Suprapubic skin (tissue), 4 donors: ENCODE measurements at regions not wholly inside any gene's neighbourhood (a gene's known extent, or its start where the extent isn't known, plus 50 kb on each side); places are given as distances from the start of the nearest gene placed in this dataset.

Source experiments
- DNase-seq, 2 donors: peaks; one replicate each; pipeline ENCODE4 v3.0.0-alpha.2; 2019; ENCODE audit warnings: low spot score in 2 of 2
- H3K27ac ChIP-seq: fragments of 200-600 bp; sonication (generic); one replicate; pipeline ENCODE4 v1.5.1; 2019
- H3K27me3 ChIP-seq: fragments of 200-600 bp; sonication (generic); one replicate; pipeline ENCODE4 v1.5.1; 2019
- H3K36me3 ChIP-seq: fragments of 200-600 bp; sonication (generic); one replicate; pipeline ENCODE4 v1.5.1; 2019
- H3K4me1 ChIP-seq: fragments of 200-600 bp; sonication (generic); one replicate; pipeline ENCODE4 v1.5.1; 2019
- H3K4me3 ChIP-seq: fragments of 200-600 bp; sonication (generic); one replicate; pipeline ENCODE4 v1.5.1; 2019; ENCODE audit warnings: mild to moderate bottlenecking
- H3K9me3 ChIP-seq: fragments of 200-600 bp; sonication (generic); one replicate; pipeline ENCODE4 v1.5.1; 2019
- EP300 ChIP-seq: sonication (generic); formaldehyde crosslinking; IDR thresholded peaks from one replicate; pipeline ENCODE4 v1.6.1; 2017; ENCODE audit warnings: antibody characterized with exemption
- POLR2A ChIP-seq, 2 donors: fragments of 450-650 bp; IDR thresholded peaks; one replicate each; pipeline ENCODE4 v1.6.1; 2017; ENCODE audit warnings: antibody characterized with exemption in 2 of 2, mild to moderate bottlenecking in 2 of 2, moderate library complexity in 2 of 2
- POLR2AphosphoS5 ChIP-seq, 3 donors: sonication (generic); formaldehyde crosslinking; IDR thresholded peaks; one replicate each; pipeline ENCODE4 v1.6.1; 2017; ENCODE audit warnings: antibody characterized with exemption in 3 of 3
- WGBS: methylation state at CpG from one replicate; pipeline ENCODE4 v1.1.5; 2018; 5-methylcytosine and 5-hydroxymethylcytosine counted together
- TF ChIP-seq, protein P1 (sequence below), 2 donors: fragments of 200-600 bp in 1 of 2; fragments of 450-650 bp in 1 of 2; sonication (generic) in 1 of 2; IDR thresholded peaks; one replicate each; pipeline ENCODE4 v1.5.1; 2016 to 2019; ENCODE audit warnings: antibody characterized with exemption in 2 of 2, mild to moderate bottlenecking in 1 of 2, moderate library complexity in 1 of 2

- H3K4me1 ChIP-seq: no peaks in the 10 kb centered on the region
- TF ChIP-seq POLR2A (IDR thresholded peaks at IDR 0.05): no peak
- no peak for TF ChIP-seq POLR2AphosphoS5 (IDR thresholded peaks at IDR 0.05)
- TF ChIP-seq, protein P1, sequence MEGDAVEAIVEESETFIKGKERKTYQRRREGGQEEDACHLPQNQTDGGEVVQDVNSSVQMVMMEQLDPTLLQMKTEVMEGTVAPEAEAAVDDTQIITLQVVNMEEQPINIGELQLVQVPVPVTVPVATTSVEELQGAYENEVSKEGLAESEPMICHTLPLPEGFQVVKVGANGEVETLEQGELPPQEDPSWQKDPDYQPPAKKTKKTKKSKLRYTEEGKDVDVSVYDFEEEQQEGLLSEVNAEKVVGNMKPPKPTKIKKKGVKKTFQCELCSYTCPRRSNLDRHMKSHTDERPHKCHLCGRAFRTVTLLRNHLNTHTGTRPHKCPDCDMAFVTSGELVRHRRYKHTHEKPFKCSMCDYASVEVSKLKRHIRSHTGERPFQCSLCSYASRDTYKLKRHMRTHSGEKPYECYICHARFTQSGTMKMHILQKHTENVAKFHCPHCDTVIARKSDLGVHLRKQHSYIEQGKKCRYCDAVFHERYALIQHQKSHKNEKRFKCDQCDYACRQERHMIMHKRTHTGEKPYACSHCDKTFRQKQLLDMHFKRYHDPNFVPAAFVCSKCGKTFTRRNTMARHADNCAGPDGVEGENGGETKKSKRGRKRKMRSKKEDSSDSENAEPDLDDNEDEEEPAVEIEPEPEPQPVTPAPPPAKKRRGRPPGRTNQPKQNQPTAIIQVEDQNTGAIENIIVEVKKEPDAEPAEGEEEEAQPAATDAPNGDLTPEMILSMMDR (IDR thresholded peaks at IDR 0.05): no peak
- TF ChIP-seq EP300: no peak
- no peak for DNase-seq
- H3K36me3 ChIP-seq: no peaks in the 10 kb centered on the region
- WGBS: 81% methylated on average over 3 of the region's 3 CpGs
- no peak overlapping the region for H3K4me3 ChIP-seq
- H3K27me3 ChIP-seq: no peaks in the 10 kb centered on the region
- no peak overlapping the region for H3K27ac ChIP-seq
- no peaks in the 10 kb centered on the region for H3K9me3 ChIP-seq
Measured at GRCh38 chr1:218694085-218694484, 348.9 kb downstream of the TGFB2 start.

GRCh38 chr1:218694636-218695035 is 349.5 kb downstream of the TGFB2 start:
- H3K27me3 ChIP-seq: no peaks in the 10 kb centered on the region
- 22% methylated on average over 1 of the region's 1 CpG for WGBS
- H3K9me3 ChIP-seq: no peaks in the 10 kb centered on the region
- H3K27ac ChIP-seq: no peak overlapping the region
- H3K36me3 ChIP-seq: no peaks in the 10 kb centered on the region
- no peak for TF ChIP-seq POLR2A (IDR thresholded peaks at IDR 0.05)
- no peak for TF ChIP-seq EP300
- TF ChIP-seq, protein P1 (IDR thresholded peaks at IDR 0.05): no peak
- TF ChIP-seq POLR2AphosphoS5 (IDR thresholded peaks at IDR 0.05): no peak
- no peak for DNase-seq
- no peaks in the 10 kb centered on the region for H3K4me1 ChIP-seq
- no peak overlapping the region for H3K4me3 ChIP-seq

- no peaks in the 10 kb centered on the region for H3K9me3 ChIP-seq
- DNase-seq: no peak
- no peak overlapping the region for H3K4me3 ChIP-seq
- no peaks in the 10 kb centered on the region for H3K4me1 ChIP-seq
- H3K36me3 ChIP-seq: no peaks in the 10 kb centered on the region
- WGBS: 86% methylated on average over 4 of the region's 4 CpGs
- no peak overlapping the region for H3K27ac ChIP-seq
- no peaks in the 10 kb centered on the region for H3K27me3 ChIP-seq
- no peak for TF ChIP-seq EP300
- TF ChIP-seq, protein P1 (IDR thresholded peaks at IDR 0.05): no peak
- TF ChIP-seq POLR2AphosphoS5 (IDR thresholded peaks at IDR 0.05): no peak
- no peak for TF ChIP-seq POLR2A (IDR thresholded peaks at IDR 0.05)
Measured at GRCh38 chr1:218695525-218695924, 350.4 kb downstream of the TGFB2 start.

- Histone ChIP-seq H3K27me3 (no peaks in the 10 kb centered on the region), H3K4me1 (no peaks in the 10 kb centered on the region), H3K27ac (no peak overlapping the region), H3K9me3 (no peaks in the 10 kb centered on the region), H3K36me3 (no peaks in the 10 kb centered on the region), H3K4me3 (no peak overlapping the region)
- no peak for TF ChIP-seq POLR2A (IDR thresholded peaks at IDR 0.05)
- no peak for TF ChIP-seq POLR2AphosphoS5 (IDR thresholded peaks at IDR 0.05)
- no peak for TF ChIP-seq EP300
- TF ChIP-seq, protein P1 (IDR thresholded peaks at IDR 0.05): no peak
- no peak for DNase-seq
Measured at GRCh38 chr1:218698141-218698540, 353.0 kb downstream of the TGFB2 start.

- H3K27ac ChIP-seq: no peak overlapping the region
- 56% methylated on average over 3 of the region's 3 CpGs for WGBS
- TF ChIP-seq POLR2A (IDR thresholded peaks at IDR 0.05): no peak
- TF ChIP-seq, protein P1 (IDR thresholded peaks at IDR 0.05): no peak
- TF ChIP-seq EP300: no peak
- no peak for TF ChIP-seq POLR2AphosphoS5 (IDR thresholded peaks at IDR 0.05)
- H3K27me3 ChIP-seq: no peaks in the 10 kb centered on the region
- no peaks in the 10 kb centered on the region for H3K4me1 ChIP-seq
- H3K4me3 ChIP-seq: no peak overlapping the region
- no peak for DNase-seq
- no peaks in the 10 kb centered on the region for H3K36me3 ChIP-seq
- H3K9me3 ChIP-seq: no peaks in the 10 kb centered on the region
Measured at GRCh38 chr1:218699421-218699820, 354.3 kb downstream of the TGFB2 start.
